ENCODE measurements at regions not wholly inside any gene's neighbourhood (a gene's known extent, or its start where the extent isn't known, plus 50 kb on each side); places are given as distances from the start of the nearest gene placed in this dataset.

GRCh38 chr6:99092461-99092860, 144.7 kb upstream of the FBXL4 start:
- Histone ChIP-seq H3K9me2 (replicated peaks; ENCODE audit: low read length) (no peaks in the 10 kb centered on the region), H3K4me2 (ENCODE audit: low read length) (no peak overlapping the region), H2AFZ (ENCODE audit: low read length) (no peak overlapping the region), H3K4me3 (ENCODE audit: low read length) (no peak overlapping the region), H4K20me1 (ENCODE audit: low read length) (no peaks in the 10 kb centered on the region), H3K9me3 (ENCODE audit: low read length) (no peaks in the 10 kb centered on the region), H3K4me1 (ENCODE audit: insufficient read depth, low read length) (no peaks in the 10 kb centered on the region), H3K79me2 (ENCODE audit: low read length) (no peaks in the 10 kb centered on the region), H3K9ac (ENCODE audit: low read length) (no peak overlapping the region), H3K27ac (ENCODE audit: low read length) (no peak overlapping the region), H3F3A (ENCODE audit: low read length, unreplicated experiment) (no peaks in the 10 kb centered on the region), H3K36me3 (ENCODE audit: low read depth, low read length) (no peaks in the 10 kb centered on the region), H3K27me3 (ENCODE audit: low read length) (peaks cover 58% of the 10 kb centered on the region)
- DNase-seq (no peak), ATAC-seq (no peak)
- no TSS peak for BruUV-seq (replicated peaks)
- no peak for TF ChIP-seq EZH2phosphoT487 (IDR thresholded peaks at IDR 0.05; ENCODE audit: borderline replicate concordance, low read length)
- TF ChIP-seq CTCF (conservative IDR thresholded peaks at IDR 0.05; ENCODE audit: low read depth, low read length), result no peak
- no peak for TF ChIP-seq EZH2 (IDR thresholded peaks at IDR 0.05; ENCODE audit: low read length, unreplicated experiment)
- ChIA-PET CTCF (no interaction called here), POLR2A (ENCODE audit: unreplicated experiment) (no interaction called here)
- intact Hi-C loops (cut with micrococcal nuclease), result no loop called here

GRCh38 chr6:99091985-99092384, 144.2 kb upstream of the FBXL4 start:
- intact Hi-C loops (cut with micrococcal nuclease), result no loop called here
- TF ChIP-seq EZH2phosphoT487 (IDR thresholded peaks at IDR 0.05; ENCODE audit: borderline replicate concordance, low read length) (no peak), CTCF (conservative IDR thresholded peaks at IDR 0.05; ENCODE audit: low read depth, low read length) (no peak), EZH2 (IDR thresholded peaks at IDR 0.05; ENCODE audit: low read length, unreplicated experiment) (no peak)
- ChIA-PET CTCF (no interaction called here), POLR2A (ENCODE audit: unreplicated experiment) (no interaction called here)
- H2AFZ ChIP-seq (ENCODE audit: low read length), result no peak overlapping the region
- H3K36me3 ChIP-seq (ENCODE audit: low read depth, low read length), result no peaks in the 10 kb centered on the region
- no peak for ATAC-seq
- no peak overlapping the region for H3K27ac ChIP-seq (ENCODE audit: low read length)
- H3K4me2 ChIP-seq (ENCODE audit: low read length), result no peak overlapping the region
- peaks cover 58% of the 10 kb centered on the region for H3K27me3 ChIP-seq (ENCODE audit: low read length)
- no TSS peak for BruUV-seq (replicated peaks)
- H4K20me1 ChIP-seq (ENCODE audit: low read length), result no peaks in the 10 kb centered on the region
- no peak for DNase-seq
- H3K9ac ChIP-seq (ENCODE audit: low read length), result no peak overlapping the region
- H3K4me1 ChIP-seq (ENCODE audit: insufficient read depth, low read length), result no peaks in the 10 kb centered on the region
- H3K9me2 ChIP-seq (replicated peaks; ENCODE audit: low read length), result no peaks in the 10 kb centered on the region
- H3F3A ChIP-seq (ENCODE audit: low read length, unreplicated experiment), result no peaks in the 10 kb centered on the region
- no peak overlapping the region for H3K4me3 ChIP-seq (ENCODE audit: low read length)
- no peaks in the 10 kb centered on the region for H3K79me2 ChIP-seq (ENCODE audit: low read length)
- H3K9me3 ChIP-seq (ENCODE audit: low read length), result no peaks in the 10 kb centered on the region

GRCh38 chr6:99080191-99080590, 132.4 kb upstream of the FBXL4 start:
- no peaks in the 10 kb centered on the region for H3K36me3 ChIP-seq (ENCODE audit: low read depth, low read length)
- H4K20me1 ChIP-seq (ENCODE audit: low read length), result no peaks in the 10 kb centered on the region
- H3K79me2 ChIP-seq (ENCODE audit: low read length), result no peaks in the 10 kb centered on the region
- H3K4me1 ChIP-seq (ENCODE audit: insufficient read depth, low read length), result no peaks in the 10 kb centered on the region
- peaks cover 3% of the 10 kb centered on the region; the same call in 1 of the 2 replicates for H3K27me3 ChIP-seq (ENCODE audit: low read length)
- H3K4me3 ChIP-seq (ENCODE audit: low read length), result no peak overlapping the region
- no peaks in the 10 kb centered on the region for H3K9me3 ChIP-seq (ENCODE audit: low read length)
- no peaks in the 10 kb centered on the region for H3K9me2 ChIP-seq (replicated peaks; ENCODE audit: low read length)
- DNase-seq (no peak), ATAC-seq (no peak)
- H3F3A ChIP-seq (ENCODE audit: low read length, unreplicated experiment), result no peaks in the 10 kb centered on the region
- no peak overlapping the region for H3K27ac ChIP-seq (ENCODE audit: low read length)
- no peak overlapping the region for H2AFZ ChIP-seq (ENCODE audit: low read length)
- H3K9ac ChIP-seq (ENCODE audit: low read length), result no peak overlapping the region
- TF ChIP-seq EZH2phosphoT487 (IDR thresholded peaks at IDR 0.05; ENCODE audit: borderline replicate concordance, low read length) (no peak), EZH2 (IDR thresholded peaks at IDR 0.05; ENCODE audit: low read length, unreplicated experiment) (no peak), CTCF (conservative IDR thresholded peaks at IDR 0.05; ENCODE audit: low read depth, low read length) (no peak)
- CTCF ChIA-PET, result no interaction called here
- intact Hi-C loops (cut with micrococcal nuclease), result no loop called here
- POLR2A ChIA-PET (ENCODE audit: unreplicated experiment), result no interaction called here
- H3K4me2 ChIP-seq (ENCODE audit: low read length), result no peak overlapping the region
- BruUV-seq (replicated peaks), result no TSS peak
